Retinal pigment epithelial cell (primary cell): ENCODE measurements at regions not wholly inside any gene's neighbourhood (a gene's known extent, or its start where the extent isn't known, plus 50 kb on each side); places are given as distances from the start of the nearest gene placed in this dataset.

Experiments
- DNase-seq: peaks from one replicate; pipeline ENCODE4 v3.0.0-alpha.2; 2010; ENCODE audit warnings: low read depth
- H3K4me3 ChIP-seq: 2 replicates; pipeline ENCODE4 v1.5.1; 2011; ENCODE audit warnings: mild to moderate bottlenecking, low read length, control low read depth, moderate library complexity
- TF ChIP-seq, protein P1 (sequence below): conservative IDR thresholded peaks from 2 replicates; pipeline ENCODE4 v1.5.1; 2011; ENCODE audit warnings: low read depth, low read length, control low read depth, inconsistent platforms

GRCh38 chrX:109281483-109282275 is 200.2 kb downstream of the GUCY2F start:
- DNase-seq = peak; percentile 16
- H3K4me3 ChIP-seq = no peak overlapping the region
- TF ChIP-seq, protein P1, sequence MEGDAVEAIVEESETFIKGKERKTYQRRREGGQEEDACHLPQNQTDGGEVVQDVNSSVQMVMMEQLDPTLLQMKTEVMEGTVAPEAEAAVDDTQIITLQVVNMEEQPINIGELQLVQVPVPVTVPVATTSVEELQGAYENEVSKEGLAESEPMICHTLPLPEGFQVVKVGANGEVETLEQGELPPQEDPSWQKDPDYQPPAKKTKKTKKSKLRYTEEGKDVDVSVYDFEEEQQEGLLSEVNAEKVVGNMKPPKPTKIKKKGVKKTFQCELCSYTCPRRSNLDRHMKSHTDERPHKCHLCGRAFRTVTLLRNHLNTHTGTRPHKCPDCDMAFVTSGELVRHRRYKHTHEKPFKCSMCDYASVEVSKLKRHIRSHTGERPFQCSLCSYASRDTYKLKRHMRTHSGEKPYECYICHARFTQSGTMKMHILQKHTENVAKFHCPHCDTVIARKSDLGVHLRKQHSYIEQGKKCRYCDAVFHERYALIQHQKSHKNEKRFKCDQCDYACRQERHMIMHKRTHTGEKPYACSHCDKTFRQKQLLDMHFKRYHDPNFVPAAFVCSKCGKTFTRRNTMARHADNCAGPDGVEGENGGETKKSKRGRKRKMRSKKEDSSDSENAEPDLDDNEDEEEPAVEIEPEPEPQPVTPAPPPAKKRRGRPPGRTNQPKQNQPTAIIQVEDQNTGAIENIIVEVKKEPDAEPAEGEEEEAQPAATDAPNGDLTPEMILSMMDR = no peak

GRCh38 chrX:109274806-109275205 is 207.1 kb downstream of the GUCY2F start:
- TF ChIP-seq, protein P1 = no peak
- H3K4me3 ChIP-seq = no peak overlapping the region
- DNase-seq = no peak

DNA sequence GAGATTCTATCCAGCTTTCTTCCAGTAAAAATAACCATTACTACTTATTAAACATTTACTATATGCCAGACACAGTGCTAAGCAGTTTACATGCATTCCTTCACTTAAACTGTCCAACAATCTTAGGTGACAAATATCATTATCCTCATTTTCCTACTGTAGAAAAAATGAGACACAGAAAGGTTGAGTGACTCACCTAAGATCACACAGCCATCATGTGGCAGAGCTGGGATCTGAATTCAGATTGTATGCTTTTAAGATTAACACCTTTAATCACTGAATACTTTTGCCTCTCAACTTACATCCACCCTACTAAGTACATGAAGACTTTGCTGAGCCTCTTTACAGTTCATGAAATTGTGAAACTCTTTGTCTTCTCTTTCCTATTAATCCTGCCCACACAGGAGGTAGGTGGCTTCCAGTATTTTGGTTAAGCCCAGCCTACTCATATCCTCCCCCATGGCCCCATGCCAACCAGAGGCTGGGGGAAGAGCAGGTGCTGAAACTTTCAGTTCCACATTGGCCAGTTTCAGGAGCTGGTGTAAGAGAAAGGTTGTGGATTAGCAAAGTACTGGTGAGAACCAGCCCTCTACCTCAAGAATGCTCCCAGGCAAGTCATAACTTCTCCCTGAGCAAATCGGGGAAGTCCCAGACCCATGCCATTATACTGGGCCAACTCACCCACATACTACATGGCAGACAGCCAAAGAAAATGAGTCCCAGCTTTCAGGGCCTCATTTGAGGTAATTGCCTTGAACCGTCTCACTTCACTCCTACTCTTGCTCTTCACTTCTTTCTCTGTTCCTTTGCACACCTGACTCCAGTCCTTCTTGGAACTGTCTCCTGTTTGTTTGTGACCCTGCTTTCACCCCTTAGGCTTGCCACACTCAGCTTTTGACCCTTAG is 211.1 kb downstream of the GUCY2F start:
- TF ChIP-seq, protein P1 = no peak
- H3K4me3 ChIP-seq = no peak overlapping the region
- DNase-seq = peak; percentile 17

- no peak overlapping the region for H3K4me3 ChIP-seq
- TF ChIP-seq, protein P1 = no peak
- no peak for DNase-seq
Measured at GRCh38 chrX:109268340-109268739, 213.5 kb downstream of the GUCY2F start.

DNA sequence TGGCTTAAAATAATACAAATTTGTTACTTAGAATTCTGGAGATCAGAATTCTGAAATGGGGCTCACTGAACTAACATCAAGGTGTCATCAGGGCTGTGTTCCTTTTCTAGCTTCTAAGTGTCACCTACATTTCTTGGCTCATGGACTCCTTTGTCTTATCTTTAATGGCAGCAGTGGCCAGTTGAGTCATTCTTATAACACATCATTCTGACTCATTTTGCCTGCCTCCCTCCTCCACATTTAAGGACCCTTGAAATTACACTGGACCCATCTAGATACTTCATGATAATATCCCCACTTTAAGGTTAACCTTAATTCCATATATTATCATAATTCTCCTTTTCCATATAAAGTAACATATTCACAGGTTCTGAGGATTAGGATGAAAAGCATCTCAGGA is 215.9 kb downstream of the GUCY2F start:
- no peak for DNase-seq
- H3K4me3 ChIP-seq = no peak overlapping the region
- TF ChIP-seq, protein P1 = no peak

DNA sequence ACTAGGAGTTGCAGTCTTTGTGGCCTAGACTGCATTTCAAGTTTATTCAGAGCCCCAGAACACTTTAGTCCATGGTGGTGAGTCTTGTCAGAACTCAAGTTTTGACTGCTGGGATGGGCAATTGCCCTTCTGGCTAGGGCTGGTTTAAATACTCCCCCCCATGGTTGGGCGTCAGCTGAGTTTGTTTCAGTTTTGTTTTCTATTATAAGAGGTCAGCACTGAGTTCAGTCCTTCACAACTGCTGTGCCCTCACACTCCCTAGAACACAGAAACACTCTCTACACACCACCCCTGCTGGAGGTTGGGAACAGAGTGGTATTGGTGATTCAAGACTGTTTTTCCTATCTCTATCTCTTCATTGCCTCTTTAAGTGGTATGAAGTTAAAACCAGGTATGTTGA is 217.0 kb downstream of the GUCY2F start:
- no peak for DNase-seq
- TF ChIP-seq, protein P1 = no peak

GRCh38 chrX:109261279-109261678 is 220.6 kb downstream of the GUCY2F start:
- DNase-seq = no peak
- TF ChIP-seq, protein P1 = no peak
- H3K4me3 ChIP-seq = no peak overlapping the region

More for the DNA sequence above, 217.0 kb downstream of the GUCY2F start:
- no peak overlapping the region for H3K4me3 ChIP-seq
